ENCODE measurements at regions not wholly inside any gene's neighbourhood (a gene's known extent, or its start where the extent isn't known, plus 50 kb on each side); places are given as distances from the start of the nearest gene placed in this dataset.

DNA sequence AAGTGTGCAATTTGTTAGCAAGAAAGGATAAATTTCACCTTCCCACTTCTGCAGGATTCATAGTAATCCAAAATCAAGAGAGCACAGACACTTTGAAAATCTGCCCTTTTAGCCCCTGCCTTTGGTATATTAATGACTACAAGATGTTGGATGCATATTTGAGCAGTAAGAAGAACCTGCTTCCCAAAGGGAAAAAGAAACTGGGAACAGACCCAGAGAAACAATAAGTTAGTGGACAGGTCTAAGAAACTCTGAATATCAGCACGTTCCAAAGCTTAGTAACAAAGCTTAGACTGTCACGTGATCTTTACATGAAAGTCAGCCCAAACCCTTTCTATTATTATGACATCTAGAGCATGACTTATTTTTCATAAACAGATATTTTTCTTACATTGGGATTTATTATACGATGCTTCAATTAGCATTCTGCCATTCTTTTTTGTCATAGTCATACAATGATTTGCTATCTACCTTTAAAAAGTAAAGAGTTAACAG lies 390.9 kb upstream of the ADGRL2 start:
- no peaks in the 10 kb centered on the region for H3K4me1 ChIP-seq
- BruUV-seq (replicated peaks), result no TSS peak
- no peaks in the 10 kb centered on the region for H3K36me3 ChIP-seq (ENCODE audit: control insufficient read depth, insufficient read depth, low read length)
- CTCF ChIA-PET, result no interaction called here
- no peak overlapping the region for H3K4me3 ChIP-seq (ENCODE audit: low read depth, low read length)
- DNase-seq, result no peak
- H3K4me3 Mint-ChIP-seq (ENCODE audit: unreplicated experiment), result no peak overlapping the region
- no peaks in the 10 kb centered on the region for H3K9me3 Mint-ChIP-seq (ENCODE audit: unreplicated experiment)
- no peaks in the 10 kb centered on the region for H3K9me3 ChIP-seq
- H3K27ac Mint-ChIP-seq (ENCODE audit: unreplicated experiment), result no peak overlapping the region
- no peaks in the 10 kb centered on the region for H3K27me3 Mint-ChIP-seq (ENCODE audit: insufficient read depth, unreplicated experiment)
- POLR2A ChIA-PET, result no interaction called here
- no peaks in the 10 kb centered on the region for H3K27me3 ChIP-seq (replicated peaks; ENCODE audit: control insufficient read depth, insufficient read depth, low read length)
- TF ChIP-seq, protein P1, sequence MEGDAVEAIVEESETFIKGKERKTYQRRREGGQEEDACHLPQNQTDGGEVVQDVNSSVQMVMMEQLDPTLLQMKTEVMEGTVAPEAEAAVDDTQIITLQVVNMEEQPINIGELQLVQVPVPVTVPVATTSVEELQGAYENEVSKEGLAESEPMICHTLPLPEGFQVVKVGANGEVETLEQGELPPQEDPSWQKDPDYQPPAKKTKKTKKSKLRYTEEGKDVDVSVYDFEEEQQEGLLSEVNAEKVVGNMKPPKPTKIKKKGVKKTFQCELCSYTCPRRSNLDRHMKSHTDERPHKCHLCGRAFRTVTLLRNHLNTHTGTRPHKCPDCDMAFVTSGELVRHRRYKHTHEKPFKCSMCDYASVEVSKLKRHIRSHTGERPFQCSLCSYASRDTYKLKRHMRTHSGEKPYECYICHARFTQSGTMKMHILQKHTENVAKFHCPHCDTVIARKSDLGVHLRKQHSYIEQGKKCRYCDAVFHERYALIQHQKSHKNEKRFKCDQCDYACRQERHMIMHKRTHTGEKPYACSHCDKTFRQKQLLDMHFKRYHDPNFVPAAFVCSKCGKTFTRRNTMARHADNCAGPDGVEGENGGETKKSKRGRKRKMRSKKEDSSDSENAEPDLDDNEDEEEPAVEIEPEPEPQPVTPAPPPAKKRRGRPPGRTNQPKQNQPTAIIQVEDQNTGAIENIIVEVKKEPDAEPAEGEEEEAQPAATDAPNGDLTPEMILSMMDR (IDR thresholded peaks at IDR 0.05; ENCODE audit: insufficient read depth in 1 of 2, low read depth in 1 of 2, low read length in 1 of 2, severe bottlenecking in 1 of 2, unreplicated experiment in 1 of 2), result no peak
- intact Hi-C loops (cut with micrococcal nuclease; ENCODE audit: unreplicated experiment), result no loop called here
- no peaks in the 10 kb centered on the region for H3K36me3 Mint-ChIP-seq (ENCODE audit: insufficient read depth, unreplicated experiment)
- no peaks in the 10 kb centered on the region for H3K4me1 Mint-ChIP-seq (ENCODE audit: low read depth, unreplicated experiment)

GRCh38 chr1:81409262-81409661 lies 391.5 kb upstream of the ADGRL2 start:
- H3K4me1 Mint-ChIP-seq (ENCODE audit: low read depth, unreplicated experiment), result no peaks in the 10 kb centered on the region
- POLR2A ChIA-PET, result no interaction called here
- no TSS peak for BruUV-seq (replicated peaks)

DNA sequence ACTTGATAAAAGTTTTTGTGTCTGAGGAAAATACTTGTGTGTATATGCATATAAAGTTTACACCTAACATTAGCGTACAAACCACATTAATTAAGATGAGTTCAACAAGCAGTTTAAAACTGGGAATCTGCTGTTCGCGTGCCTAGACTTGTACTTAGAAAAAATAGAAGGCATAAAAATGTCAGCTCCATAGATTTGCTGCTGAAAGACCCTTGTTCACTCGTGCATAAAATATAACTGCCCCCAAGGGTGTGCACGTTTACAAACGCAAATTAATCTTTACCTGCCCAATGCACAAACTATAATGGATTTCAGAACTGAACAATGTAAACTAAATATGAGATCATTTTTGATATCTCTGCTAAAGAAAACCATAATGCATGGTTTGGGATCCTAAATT lies 392.3 kb upstream of the ADGRL2 start:
- ChIA-PET CTCF (no interaction called here), POLR2A (no interaction called here)
- Histone ChIP-seq H3K36me3 (ENCODE audit: control insufficient read depth, insufficient read depth, low read length) (no peaks in the 10 kb centered on the region), H3K9me3 (no peaks in the 10 kb centered on the region), H3K4me3 (ENCODE audit: low read depth, low read length) (no peak overlapping the region), H3K27me3 (replicated peaks; ENCODE audit: control insufficient read depth, insufficient read depth, low read length) (no peaks in the 10 kb centered on the region), H3K4me1 (no peaks in the 10 kb centered on the region)
- DNase-seq, result no peak
- TF ChIP-seq, protein P1 (IDR thresholded peaks at IDR 0.05; ENCODE audit: insufficient read depth in 1 of 2, low read depth in 1 of 2, low read length in 1 of 2, severe bottlenecking in 1 of 2, unreplicated experiment in 1 of 2), result no peak
- Mint-ChIP-seq H3K4me1 (ENCODE audit: low read depth, unreplicated experiment) (no peaks in the 10 kb centered on the region), H3K9me3 (ENCODE audit: unreplicated experiment) (no peaks in the 10 kb centered on the region), H3K36me3 (ENCODE audit: insufficient read depth, unreplicated experiment) (no peaks in the 10 kb centered on the region), H3K27ac (ENCODE audit: unreplicated experiment) (no peak overlapping the region), H3K4me3 (ENCODE audit: unreplicated experiment) (no peak overlapping the region), H3K27me3 (ENCODE audit: insufficient read depth, unreplicated experiment) (no peaks in the 10 kb centered on the region)
- intact Hi-C loops (cut with micrococcal nuclease; ENCODE audit: unreplicated experiment), result no loop called here
- BruUV-seq (replicated peaks), result no TSS peak

More at GRCh38 chr1:81409262-81409661, 391.5 kb upstream of the ADGRL2 start:
- TF ChIP-seq, protein P1 (IDR thresholded peaks at IDR 0.05; ENCODE audit: insufficient read depth in 1 of 2, low read depth in 1 of 2, low read length in 1 of 2, severe bottlenecking in 1 of 2, unreplicated experiment in 1 of 2), result no peak
- no peaks in the 10 kb centered on the region for H3K4me1 ChIP-seq
- Mint-ChIP-seq H3K9me3 (ENCODE audit: unreplicated experiment) (no peaks in the 10 kb centered on the region), H3K27ac (ENCODE audit: unreplicated experiment) (no peak overlapping the region), H3K4me3 (ENCODE audit: unreplicated experiment) (no peak overlapping the region), H3K36me3 (ENCODE audit: insufficient read depth, unreplicated experiment) (no peaks in the 10 kb centered on the region), H3K27me3 (ENCODE audit: insufficient read depth, unreplicated experiment) (no peaks in the 10 kb centered on the region)
- no peaks in the 10 kb centered on the region for H3K27me3 ChIP-seq (replicated peaks; ENCODE audit: control insufficient read depth, insufficient read depth, low read length)
- H3K9me3 ChIP-seq, result no peaks in the 10 kb centered on the region
- intact Hi-C loops (cut with micrococcal nuclease; ENCODE audit: unreplicated experiment), result no loop called here
- no peaks in the 10 kb centered on the region for H3K36me3 ChIP-seq (ENCODE audit: control insufficient read depth, insufficient read depth, low read length)
- no peak overlapping the region for H3K4me3 ChIP-seq (ENCODE audit: low read depth, low read length)
- no peak for DNase-seq
- CTCF ChIA-PET, result no interaction called here

All from Caco-2 (cell line).